ENCODE measurements at regions not wholly inside any gene's neighbourhood (a gene's known extent, or its start where the extent isn't known, plus 50 kb on each side); places are given as distances from the start of the nearest gene placed in this dataset.

DNA sequence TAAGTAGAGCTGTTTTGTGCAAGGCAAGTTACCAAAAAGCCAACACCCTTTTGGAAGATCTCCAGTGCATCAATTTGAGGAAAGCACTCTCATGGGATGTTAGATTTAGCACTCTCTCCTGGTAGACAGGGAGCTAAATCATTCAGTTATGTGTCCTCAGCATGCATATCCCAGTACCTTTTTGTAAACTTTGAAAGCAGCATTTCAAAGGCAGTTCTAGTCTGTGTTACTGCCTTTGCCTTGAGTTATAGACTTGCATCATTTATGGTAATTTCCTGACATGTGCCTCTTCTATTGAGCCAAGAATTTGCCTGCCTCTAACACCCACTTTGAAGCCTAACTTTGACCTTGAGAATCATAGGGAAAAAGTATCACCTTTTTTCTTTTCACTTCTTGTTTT, 120.6 kb downstream of the KIF4B start:
- TF ChIP-seq EZH2 (IDR thresholded peaks at IDR 0.05; ENCODE audit: insufficient read depth, low read length), result no peak
- TF ChIP-seq, protein P1, sequence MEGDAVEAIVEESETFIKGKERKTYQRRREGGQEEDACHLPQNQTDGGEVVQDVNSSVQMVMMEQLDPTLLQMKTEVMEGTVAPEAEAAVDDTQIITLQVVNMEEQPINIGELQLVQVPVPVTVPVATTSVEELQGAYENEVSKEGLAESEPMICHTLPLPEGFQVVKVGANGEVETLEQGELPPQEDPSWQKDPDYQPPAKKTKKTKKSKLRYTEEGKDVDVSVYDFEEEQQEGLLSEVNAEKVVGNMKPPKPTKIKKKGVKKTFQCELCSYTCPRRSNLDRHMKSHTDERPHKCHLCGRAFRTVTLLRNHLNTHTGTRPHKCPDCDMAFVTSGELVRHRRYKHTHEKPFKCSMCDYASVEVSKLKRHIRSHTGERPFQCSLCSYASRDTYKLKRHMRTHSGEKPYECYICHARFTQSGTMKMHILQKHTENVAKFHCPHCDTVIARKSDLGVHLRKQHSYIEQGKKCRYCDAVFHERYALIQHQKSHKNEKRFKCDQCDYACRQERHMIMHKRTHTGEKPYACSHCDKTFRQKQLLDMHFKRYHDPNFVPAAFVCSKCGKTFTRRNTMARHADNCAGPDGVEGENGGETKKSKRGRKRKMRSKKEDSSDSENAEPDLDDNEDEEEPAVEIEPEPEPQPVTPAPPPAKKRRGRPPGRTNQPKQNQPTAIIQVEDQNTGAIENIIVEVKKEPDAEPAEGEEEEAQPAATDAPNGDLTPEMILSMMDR (IDR thresholded peaks at IDR 0.05; ENCODE audit: insufficient read depth, low read depth, low read length), result no peak

All from astrocyte (in vitro differentiated cells and primary cell).